ENCODE measurements at regions not wholly inside any gene's neighbourhood (a gene's known extent, or its start where the extent isn't known, plus 50 kb on each side); places are given as distances from the start of the nearest gene placed in this dataset.

- TF ChIP-seq CTCF (IDR thresholded peaks at IDR 0.05) (no peak), RNF2 (IDR thresholded peaks at IDR 0.05; ENCODE audit: borderline replicate concordance, low read depth) (no peak), CEBPB (IDR thresholded peaks at IDR 0.05) (no peak), MAZ (IDR thresholded peaks at IDR 0.05; ENCODE audit: borderline replicate concordance, low read depth, low read length) (no peak), EHMT2 (IDR thresholded peaks at IDR 0.05; ENCODE audit: low read depth) (no peak), ZFP36 (IDR thresholded peaks at IDR 0.05; ENCODE audit: borderline replicate concordance, partially characterized antibody) (no peak)
Measured at GRCh38 chr12:13687633-13688032, 293.8 kb downstream of the GRIN2B start.

Data from A549 (cell line).